HEK293 (cell line): ENCODE measurements at regions not wholly inside any gene's neighbourhood (a gene's known extent, or its start where the extent isn't known, plus 50 kb on each side); places are given as distances from the start of the nearest gene placed in this dataset.

Experiments
- CTCF ChIA-PET: fragments of 350-600 bp; formaldehyde crosslinking; extraction: SDS; loops from one replicate; lab custom pipeline; 2021; ENCODE audit warnings: antibody characterized with exemption; lab: Yijun Ruan, JAX
- POLR2A ChIA-PET: fragments of 300-600 bp; formaldehyde crosslinking; extraction: SDS; loops from one replicate; lab custom pipeline; 2020; ENCODE audit warnings: antibody characterized with exemption, inconsistent platforms; lab: Yijun Ruan, JAX
- H3K27ac ChIP-seq: fragments of 200-500 bp; sonication (Bioruptor generic); 2 replicates; pipeline ENCODE4 v1.5.1; 2014; ENCODE audit warnings: low read depth, low read length, control low read depth, inconsistent platforms; ENCODE audit errors: extremely low read depth
- H3K36me3 ChIP-seq, 2 experiments: fragments of 200-500 bp in 1 of 2; sonication (Bioruptor generic) in 1 of 2; 1 replicate in 1 of 2; 2 replicates in 1 of 2; pipeline ENCODE4 v1.5.1; 2014 to 2017; ENCODE audit warnings: inconsistent platforms in 2 of 2, low read length in 2 of 2; ENCODE audit not compliant: control insufficient read depth in 2 of 2, insufficient read depth in 1 of 2
- H3K4me1 ChIP-seq: fragments of 200-500 bp; sonication (Bioruptor generic); 2 replicates; pipeline ENCODE4 v1.5.1; 2014; ENCODE audit warnings: mild to moderate bottlenecking, low read length, inconsistent platforms; ENCODE audit not compliant: control insufficient read depth, insufficient read depth
- H3K4me3 ChIP-seq: 2 replicates; pipeline ENCODE4 v1.5.1; 2011; ENCODE audit warnings: low read depth, mild to moderate bottlenecking, control low read depth, low read length, moderate library complexity
- H3K9me3 ChIP-seq: fragments of 200-500 bp; sonication (Bioruptor generic); 2 replicates; pipeline ENCODE4 v1.5.1; 2014; ENCODE audit warnings: low read depth, low read length, inconsistent platforms; ENCODE audit not compliant: control insufficient read depth, insufficient read depth
- FEZF1 ChIP-seq: fragments of 450-650 bp; formaldehyde crosslinking; IDR thresholded peaks from 2 replicates; pipeline ENCODE4 v1.5.1; 2016; ENCODE audit warnings: missing biosample characterization, missing genetic modification characterization
- GLI4 ChIP-seq: fragments of 450-650 bp; formaldehyde crosslinking; IDR thresholded peaks from 2 replicates; pipeline ENCODE4 v1.5.1; 2016; ENCODE audit warnings: missing biosample characterization, missing genetic modification characterization
- GLIS2 ChIP-seq: fragments of 450-650 bp; formaldehyde crosslinking; IDR thresholded peaks from 2 replicates; pipeline ENCODE4 v1.5.1; 2016; ENCODE audit warnings: missing biosample characterization, missing genetic modification characterization
- SETDB1 ChIP-seq: IDR thresholded peaks from one replicate; pipeline ENCODE4 v1.6.1; 2017; ENCODE audit warnings: mild to moderate bottlenecking, low read length, moderate library complexity, mixed read lengths; ENCODE audit not compliant: insufficient read length
- ZFHX2 ChIP-seq: fragments of 450-650 bp; formaldehyde crosslinking; conservative IDR thresholded peaks from 2 replicates; pipeline ENCODE4 v1.5.1; 2016; ENCODE audit warnings: missing biosample characterization, missing genetic modification characterization
- ZNF121 ChIP-seq: fragments of 450-650 bp; formaldehyde crosslinking; IDR thresholded peaks from 2 replicates; pipeline ENCODE4 v1.5.1; 2016; ENCODE audit warnings: missing biosample characterization, missing genetic modification characterization
- ZNF174 ChIP-seq: fragments of 450-650 bp; formaldehyde crosslinking; IDR thresholded peaks from 2 replicates; pipeline ENCODE4 v1.5.0; 2017; ENCODE audit warnings: missing biosample characterization, mild to moderate bottlenecking, missing genetic modification characterization
- ZNF211 ChIP-seq: fragments of 450-650 bp; formaldehyde crosslinking; IDR thresholded peaks from 2 replicates; pipeline ENCODE4 v1.5.1; 2016; ENCODE audit warnings: low read depth, missing biosample characterization, missing genetic modification characterization
- ZNF311 ChIP-seq: fragments of 450-650 bp; formaldehyde crosslinking; IDR thresholded peaks from 2 replicates; pipeline ENCODE4 v1.5.1; 2017; ENCODE audit warnings: missing biosample characterization, missing genetic modification characterization, borderline replicate concordance
- ZNF341 ChIP-seq: fragments of 450-650 bp; formaldehyde crosslinking; IDR thresholded peaks from 2 replicates; pipeline ENCODE4; 2016; ENCODE audit warnings: low read depth, missing biosample characterization, missing genetic modification characterization
- ZNF354C ChIP-seq: fragments of 450-650 bp; formaldehyde crosslinking; IDR thresholded peaks from 2 replicates; pipeline ENCODE4 v1.5.1; 2016; ENCODE audit warnings: missing biosample characterization, missing genetic modification characterization, low read depth, borderline replicate concordance
- ZNF391 ChIP-seq: fragments of 450-650 bp; formaldehyde crosslinking; IDR thresholded peaks from 2 replicates; pipeline ENCODE4 v1.5.1; 2016; ENCODE audit warnings: low read depth, missing biosample characterization, missing genetic modification characterization, borderline replicate concordance
- ZNF433 ChIP-seq: fragments of 450-650 bp; formaldehyde crosslinking; IDR thresholded peaks from 2 replicates; pipeline ENCODE4 v1.5.1; 2016; ENCODE audit warnings: missing biosample characterization, missing genetic modification characterization, low read depth
- ZNF473 ChIP-seq: fragments of 450-650 bp; formaldehyde crosslinking; IDR thresholded peaks from 2 replicates; pipeline ENCODE4 v1.5.1; 2017; ENCODE audit warnings: missing biosample characterization, missing genetic modification characterization
- ZNF585B ChIP-seq: fragments of 450-650 bp; formaldehyde crosslinking; IDR thresholded peaks from 2 replicates; pipeline ENCODE4 v1.5.1; 2016; ENCODE audit warnings: missing biosample characterization, missing genetic modification characterization
- ZNF596 ChIP-seq: fragments of 450-650 bp; IDR thresholded peaks from 2 replicates; pipeline ENCODE4 v1.5.0; 2018; ENCODE audit warnings: missing biosample characterization, mild to moderate bottlenecking, missing genetic modification characterization, moderate library complexity
- ZNF670 ChIP-seq: fragments of 450-650 bp; formaldehyde crosslinking; IDR thresholded peaks from 2 replicates; pipeline ENCODE4 v1.5.1; 2016; ENCODE audit warnings: missing biosample characterization, missing genetic modification characterization, low read depth
- ZNF776 ChIP-seq: fragments of 450-650 bp; formaldehyde crosslinking; IDR thresholded peaks from 2 replicates; pipeline ENCODE4 v1.5.0; 2017; ENCODE audit warnings: missing biosample characterization, missing genetic modification characterization, borderline replicate concordance
- TF ChIP-seq, protein P1 (sequence below): fragments of 450-650 bp; IDR thresholded peaks from 2 replicates; pipeline ENCODE4 v1.5.1; 2018; ENCODE audit warnings: missing biosample characterization, missing genetic modification characterization
- TF ChIP-seq, protein P2 (sequence below): fragments of 450-650 bp; formaldehyde crosslinking; conservative IDR thresholded peaks from 2 replicates; pipeline ENCODE4 v1.5.1; 2016; ENCODE audit warnings: low read depth, missing biosample characterization, missing genetic modification characterization
- TF ChIP-seq, protein P3 (sequence below): fragments of 450-650 bp; formaldehyde crosslinking; IDR thresholded peaks from 2 replicates; pipeline ENCODE4 v1.5.1; 2016; ENCODE audit warnings: missing biosample characterization, missing genetic modification characterization

DNA sequence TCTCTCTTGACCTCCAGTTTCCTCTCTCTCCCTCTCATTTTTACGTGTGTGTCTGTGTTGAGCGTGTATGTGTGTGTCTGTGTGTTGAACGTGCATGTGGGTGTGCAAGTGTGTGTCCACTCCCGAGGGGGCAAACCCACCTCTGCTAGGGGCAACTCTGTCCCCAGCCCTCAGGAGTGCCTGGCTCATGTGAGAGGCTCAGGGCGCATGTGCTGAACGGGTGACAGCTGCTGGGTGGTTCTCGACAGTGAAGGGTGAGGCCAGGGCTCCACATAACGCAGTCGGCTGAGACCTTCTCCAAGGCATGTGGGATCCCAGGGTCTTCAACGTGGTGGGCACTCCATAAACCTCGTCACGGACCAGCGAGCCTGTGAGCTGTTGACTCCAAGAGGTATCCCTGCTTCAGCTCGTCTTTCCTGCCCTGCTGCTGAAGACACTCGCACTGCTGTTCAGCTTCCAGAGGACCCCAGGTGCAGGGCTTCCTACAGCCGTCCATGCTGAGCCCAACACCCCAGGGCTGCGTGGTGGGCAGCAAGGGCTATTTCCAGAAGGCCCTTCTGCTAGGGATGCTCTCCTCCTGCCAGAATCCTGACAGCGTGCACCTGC is 361.6 kb upstream of the SHH start:
- H3K9me3 ChIP-seq, result no peaks in the 10 kb centered on the region
- no peak for TF ChIP-seq ZNF670 (tag by site-specific recombination)
- no peak for TF ChIP-seq ZNF596 (tag by site-specific recombination)
- TF ChIP-seq ZNF311, result no peak
- no peak for TF ChIP-seq ZFHX2 (tag by site-specific recombination)
- no peak for TF ChIP-seq GLIS2 (tag by site-specific recombination)
- no peak for TF ChIP-seq ZNF354C
- no peak for TF ChIP-seq ZNF174 (tag by site-specific recombination)
- no peak for TF ChIP-seq SETDB1
- TF ChIP-seq ZNF473 (tag by site-specific recombination), result no peak
- no peak for TF ChIP-seq ZNF121 (tag by site-specific recombination)
- no peak for TF ChIP-seq GLI4 (tag by site-specific recombination)
- no peak for TF ChIP-seq ZNF585B (tag by site-specific recombination)
- TF ChIP-seq, protein P1, sequence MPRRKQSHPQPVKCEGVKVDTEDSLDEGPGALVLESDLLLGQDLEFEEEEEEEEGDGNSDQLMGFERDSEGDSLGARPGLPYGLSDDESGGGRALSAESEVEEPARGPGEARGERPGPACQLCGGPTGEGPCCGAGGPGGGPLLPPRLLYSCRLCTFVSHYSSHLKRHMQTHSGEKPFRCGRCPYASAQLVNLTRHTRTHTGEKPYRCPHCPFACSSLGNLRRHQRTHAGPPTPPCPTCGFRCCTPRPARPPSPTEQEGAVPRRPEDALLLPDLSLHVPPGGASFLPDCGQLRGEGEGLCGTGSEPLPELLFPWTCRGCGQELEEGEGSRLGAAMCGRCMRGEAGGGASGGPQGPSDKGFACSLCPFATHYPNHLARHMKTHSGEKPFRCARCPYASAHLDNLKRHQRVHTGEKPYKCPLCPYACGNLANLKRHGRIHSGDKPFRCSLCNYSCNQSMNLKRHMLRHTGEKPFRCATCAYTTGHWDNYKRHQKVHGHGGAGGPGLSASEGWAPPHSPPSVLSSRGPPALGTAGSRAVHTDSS (tag by site-specific recombination), result no peak
- TF ChIP-seq ZNF391, result no peak
- no peak for TF ChIP-seq ZNF341
- TF ChIP-seq, protein P2, sequence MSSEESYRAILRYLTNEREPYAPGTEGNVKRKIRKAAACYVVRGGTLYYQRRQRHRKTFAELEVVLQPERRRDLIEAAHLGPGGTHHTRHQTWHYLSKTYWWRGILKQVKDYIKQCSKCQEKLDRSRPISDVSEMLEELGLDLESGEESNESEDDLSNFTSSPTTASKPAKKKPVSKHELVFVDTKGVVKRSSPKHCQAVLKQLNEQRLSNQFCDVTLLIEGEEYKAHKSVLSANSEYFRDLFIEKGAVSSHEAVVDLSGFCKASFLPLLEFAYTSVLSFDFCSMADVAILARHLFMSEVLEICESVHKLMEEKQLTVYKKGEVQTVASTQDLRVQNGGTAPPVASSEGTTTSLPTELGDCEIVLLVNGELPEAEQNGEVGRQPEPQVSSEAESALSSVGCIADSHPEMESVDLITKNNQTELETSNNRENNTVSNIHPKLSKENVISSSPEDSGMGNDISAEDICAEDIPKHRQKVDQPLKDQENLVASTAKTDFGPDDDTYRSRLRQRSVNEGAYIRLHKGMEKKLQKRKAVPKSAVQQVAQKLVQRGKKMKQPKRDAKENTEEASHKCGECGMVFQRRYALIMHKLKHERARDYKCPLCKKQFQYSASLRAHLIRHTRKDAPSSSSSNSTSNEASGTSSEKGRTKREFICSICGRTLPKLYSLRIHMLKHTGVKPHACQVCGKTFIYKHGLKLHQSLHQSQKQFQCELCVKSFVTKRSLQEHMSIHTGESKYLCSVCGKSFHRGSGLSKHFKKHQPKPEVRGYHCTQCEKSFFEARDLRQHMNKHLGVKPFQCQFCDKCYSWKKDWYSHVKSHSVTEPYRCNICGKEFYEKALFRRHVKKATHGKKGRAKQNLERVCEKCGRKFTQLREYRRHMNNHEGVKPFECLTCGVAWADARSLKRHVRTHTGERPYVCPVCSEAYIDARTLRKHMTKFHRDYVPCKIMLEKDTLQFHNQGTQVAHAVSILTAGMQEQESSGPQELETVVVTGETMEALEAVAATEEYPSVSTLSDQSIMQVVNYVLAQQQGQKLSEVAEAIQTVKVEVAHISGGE, result no peak
- TF ChIP-seq FEZF1, result no peak
- POLR2A ChIA-PET, result no interaction called here
- CTCF ChIA-PET, result no interaction called here
- no peak overlapping the region for H3K4me3 ChIP-seq
- no peak overlapping the region for H3K27ac ChIP-seq
- no peaks in the 10 kb centered on the region for H3K4me1 ChIP-seq
- no peaks in the 10 kb centered on the region for H3K36me3 ChIP-seq

DNA sequence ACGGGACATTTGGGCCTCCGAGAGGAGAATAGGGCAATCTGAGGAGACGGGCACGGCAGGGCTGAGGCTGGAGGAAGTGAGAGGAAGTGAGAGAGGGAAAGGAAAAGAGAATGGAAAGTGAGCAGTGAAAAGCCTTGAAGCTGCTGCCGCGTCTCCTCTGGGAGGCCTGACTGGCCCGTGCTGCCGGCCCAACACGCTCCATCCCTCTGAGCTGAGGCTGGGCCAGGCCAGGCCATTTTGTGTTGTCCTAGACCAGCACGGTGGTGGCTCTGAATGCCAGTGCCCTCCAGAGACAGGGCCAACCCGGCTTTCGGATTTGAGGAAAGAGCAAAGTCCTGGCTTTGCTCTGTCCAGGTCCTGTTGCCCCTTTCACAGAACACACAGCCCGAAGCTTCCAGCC is 361.1 kb upstream of the SHH start:
- H3K4me3 ChIP-seq, result no peak overlapping the region
- ChIA-PET POLR2A (no interaction called here), CTCF (no interaction called here)
- no peak overlapping the region for H3K27ac ChIP-seq
- TF ChIP-seq ZNF776 (tag by site-specific recombination) (no peak), ZNF211 (no peak), ZNF433 (no peak)
- TF ChIP-seq, protein P3, sequence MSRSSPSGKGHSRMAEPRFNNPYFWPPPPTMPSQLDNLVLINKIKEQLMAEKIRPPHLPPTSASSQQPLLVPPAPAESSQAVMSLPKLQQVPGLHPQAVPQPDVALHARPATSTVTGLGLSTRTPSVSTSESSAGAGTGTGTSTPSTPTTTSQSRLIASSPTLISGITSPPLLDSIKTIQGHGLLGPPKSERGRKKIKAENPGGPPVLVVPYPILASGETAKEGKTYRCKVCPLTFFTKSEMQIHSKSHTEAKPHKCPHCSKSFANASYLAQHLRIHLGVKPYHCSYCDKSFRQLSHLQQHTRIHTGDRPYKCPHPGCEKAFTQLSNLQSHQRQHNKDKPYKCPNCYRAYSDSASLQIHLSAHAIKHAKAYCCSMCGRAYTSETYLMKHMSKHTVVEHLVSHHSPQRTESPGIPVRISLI (tag by site-specific recombination), result no peak
- H3K9me3 ChIP-seq, result no peaks in the 10 kb centered on the region
- no peaks in the 10 kb centered on the region for H3K36me3 ChIP-seq
- no peaks in the 10 kb centered on the region for H3K4me1 ChIP-seq
